Central memory CD4-positive, alpha-beta T cell (primary cell): ENCODE measurements at regions not wholly inside any gene's neighbourhood (a gene's known extent, or its start where the extent isn't known, plus 50 kb on each side); places are given as distances from the start of the nearest gene placed in this dataset.
"Not testable (repeated sequence)": the region's sequence is repeated elsewhere in the genome, so short reads cannot be mapped to it uniquely, and the experiment has no call there.

ENCODE experiments used
- DNase-seq: peaks from one replicate; pipeline ENCODE4 v3.0.0; 2022

DNA sequence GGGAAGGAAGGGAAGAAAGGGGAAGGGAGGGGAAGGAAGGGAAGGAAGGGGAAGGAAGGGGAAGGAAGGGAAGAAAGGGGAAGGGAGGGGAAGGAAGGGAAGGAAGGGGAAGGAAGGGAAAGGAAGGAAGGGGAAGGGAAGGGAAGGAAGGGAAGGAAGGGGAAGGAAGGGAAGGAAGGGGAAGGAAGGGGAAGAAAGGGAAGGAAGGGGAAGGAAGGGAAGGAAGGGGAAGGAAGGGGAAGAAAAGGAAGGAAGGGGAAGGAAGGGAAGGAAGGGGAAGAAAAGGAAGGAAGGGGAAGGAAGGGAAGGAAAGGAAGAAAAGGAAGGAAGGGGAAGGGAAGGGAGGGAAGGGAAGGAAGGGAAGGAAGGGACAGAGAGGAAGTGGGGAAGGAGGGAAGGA, 295.7 kb upstream of the PCDH18 start:
- not testable (repeated sequence) for DNase-seq

DNA sequence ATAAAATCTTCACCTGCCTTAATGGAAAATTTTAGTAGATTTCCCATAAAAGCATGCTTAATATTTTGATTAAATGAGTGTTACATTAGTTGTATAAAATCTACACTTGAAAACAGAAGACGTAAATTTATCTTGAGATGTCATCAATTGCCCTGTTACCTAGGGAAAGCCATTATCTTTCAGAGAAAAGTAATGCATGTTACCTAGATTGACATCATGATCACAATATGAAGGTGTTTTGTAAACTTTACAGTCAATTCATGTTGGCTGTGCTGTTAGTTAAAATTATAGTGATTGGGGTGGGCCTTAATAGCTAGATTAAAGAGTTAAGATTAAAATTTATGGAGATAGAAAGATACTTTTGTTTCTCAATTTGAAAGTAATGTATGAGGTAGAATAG, 293.2 kb upstream of the PCDH18 start:
- no peak for DNase-seq

DNA sequence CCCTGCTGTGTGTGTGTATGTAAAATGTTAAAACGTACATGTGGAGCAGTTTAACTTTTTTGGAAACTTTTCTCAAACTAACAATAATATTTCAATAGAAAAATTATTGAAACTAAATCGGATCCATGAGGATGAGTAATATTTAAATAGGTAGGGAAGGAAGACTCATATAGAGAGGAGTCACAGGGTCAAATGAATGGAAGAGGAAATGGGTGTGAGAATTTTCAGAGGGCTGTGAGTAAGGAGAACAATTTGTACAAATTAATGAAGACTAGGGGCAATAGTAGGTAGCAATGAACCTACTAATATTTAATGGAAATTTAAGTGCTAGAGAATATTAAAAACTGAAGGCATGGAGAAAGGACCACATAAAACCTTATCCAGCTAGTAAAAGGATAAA, 290.7 kb upstream of the PCDH18 start:
- DNase-seq, result no peak

DNA sequence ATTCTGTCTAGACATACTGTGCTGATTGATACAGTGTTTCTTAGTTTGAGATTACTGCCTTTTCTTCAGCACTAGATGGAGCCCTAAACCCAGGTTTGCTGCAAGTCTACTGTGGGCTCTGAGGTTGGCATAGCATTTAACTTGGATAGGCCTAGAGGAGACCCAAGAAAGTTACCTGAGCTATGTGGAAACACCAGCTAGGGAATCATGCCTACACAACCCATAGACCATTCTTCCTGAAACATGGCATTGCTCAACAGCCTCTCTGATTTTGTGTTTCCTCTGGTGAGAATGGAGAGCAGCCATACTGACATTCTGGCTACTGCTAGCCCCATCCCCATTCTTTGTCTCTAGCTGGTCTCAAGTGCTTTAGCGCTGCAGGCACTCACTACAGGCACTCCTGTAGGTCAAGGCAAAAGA, 287.7 kb upstream of the PCDH18 start:
- no peak for DNase-seq

DNA sequence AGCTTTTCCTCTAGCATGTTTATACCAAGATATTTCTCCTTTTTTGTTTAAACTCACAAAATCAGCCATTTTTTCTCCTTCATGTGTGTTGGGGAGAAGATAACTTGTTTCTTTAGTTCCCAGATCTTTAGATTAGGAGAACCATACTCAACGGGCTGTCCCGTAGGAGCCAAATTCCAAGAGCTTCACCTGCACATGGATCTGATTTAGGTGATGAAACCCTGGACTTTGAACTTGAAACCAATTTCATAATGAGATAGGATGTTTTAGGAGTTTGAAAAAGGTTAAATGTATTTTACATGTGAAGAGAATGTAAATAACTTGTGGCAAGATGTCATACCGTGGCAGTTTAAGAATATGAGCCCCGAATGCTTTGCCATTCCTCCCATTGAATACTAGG, 280.0 kb upstream of the PCDH18 start:
- DNase-seq, result no peak

DNA sequence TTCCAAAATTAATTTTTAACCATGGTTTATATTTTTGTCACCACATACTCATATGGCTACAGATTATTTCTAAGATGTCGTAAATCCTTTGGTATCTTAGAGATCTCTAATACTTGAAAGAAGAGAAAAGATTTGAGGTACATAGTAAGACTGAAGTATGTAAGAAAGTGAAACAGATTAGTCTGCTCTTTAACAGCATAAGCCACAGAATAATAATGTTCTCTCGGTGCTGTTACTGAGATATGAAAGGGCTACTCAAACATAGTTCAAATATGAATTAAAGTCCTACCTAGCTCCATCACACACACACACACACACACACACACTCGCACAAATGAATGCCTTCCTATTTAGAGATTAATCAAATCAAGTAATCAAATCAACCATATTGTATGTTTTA, 274.1 kb upstream of the PCDH18 start:
- no peak for DNase-seq

DNA sequence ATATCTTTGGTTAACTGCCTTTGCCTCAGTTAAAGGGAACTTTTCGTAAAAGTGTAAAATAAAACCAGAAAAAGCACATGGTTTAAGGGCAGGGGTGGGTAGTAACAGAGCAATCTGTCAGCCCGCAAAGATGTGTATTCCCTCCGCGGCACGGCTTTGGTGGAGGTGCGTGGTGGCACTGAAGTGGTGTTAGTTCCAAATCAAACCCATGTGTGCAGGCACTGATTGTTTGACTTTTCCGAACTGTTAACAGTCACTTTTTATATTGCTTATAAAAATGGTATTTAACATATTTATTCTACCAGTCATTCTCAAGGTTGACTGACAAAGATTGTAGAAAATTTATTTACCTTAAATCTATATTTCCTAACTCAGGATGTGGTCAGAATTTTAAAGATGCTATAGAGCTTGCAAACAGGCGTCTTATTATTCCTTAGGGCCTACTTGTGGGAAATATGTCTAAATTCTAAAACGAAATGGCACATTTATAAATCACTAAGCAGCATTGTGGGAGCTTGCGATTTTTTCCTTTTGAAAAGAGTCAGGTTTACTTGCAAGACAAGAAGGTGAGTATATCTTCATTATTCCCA, 272.7 kb upstream of the PCDH18 start:
- DNase-seq, result no peak

DNA sequence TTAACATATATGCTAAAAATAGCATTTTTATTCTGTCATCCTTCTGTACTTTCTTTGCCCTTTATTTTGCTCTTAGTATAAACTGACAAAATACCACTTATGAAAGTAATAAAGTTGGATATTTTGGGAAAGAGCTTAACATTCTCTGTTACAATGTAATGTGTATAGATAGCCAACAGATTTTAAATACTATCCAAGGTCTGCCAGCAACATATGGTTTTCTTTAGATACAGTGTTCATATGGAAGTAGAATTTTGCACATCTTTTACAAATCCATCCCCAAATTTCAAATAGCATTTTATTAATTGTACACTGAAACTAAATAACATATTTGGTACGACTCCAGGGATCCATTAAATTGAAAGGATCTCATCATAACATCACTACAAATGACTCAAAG, 268.6 kb upstream of the PCDH18 start:
- no peak for DNase-seq

DNA sequence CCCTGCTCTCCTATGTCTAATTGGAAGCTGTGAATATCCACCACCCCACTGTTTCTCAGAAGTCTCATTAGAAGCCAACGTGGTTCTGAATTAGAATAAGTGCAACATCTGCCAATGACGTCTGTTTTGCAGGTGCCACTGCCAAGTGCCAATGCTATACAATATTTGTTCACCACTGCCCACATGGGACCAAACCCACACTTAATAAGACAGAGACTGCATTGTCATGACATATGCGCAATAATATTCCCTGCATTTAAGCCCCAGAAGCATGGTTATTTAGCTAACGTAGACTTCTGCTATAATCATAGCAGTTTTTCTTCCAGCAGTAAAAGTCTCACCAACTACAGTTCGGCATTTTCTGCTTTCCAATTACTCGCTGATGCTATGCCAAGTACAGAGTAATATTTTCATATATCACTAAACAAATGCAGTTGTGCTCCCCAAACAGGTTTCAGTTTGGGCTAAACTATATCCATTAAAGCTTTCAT, 262.5 kb upstream of the PCDH18 start:
- DNase-seq, result no peak

DNA sequence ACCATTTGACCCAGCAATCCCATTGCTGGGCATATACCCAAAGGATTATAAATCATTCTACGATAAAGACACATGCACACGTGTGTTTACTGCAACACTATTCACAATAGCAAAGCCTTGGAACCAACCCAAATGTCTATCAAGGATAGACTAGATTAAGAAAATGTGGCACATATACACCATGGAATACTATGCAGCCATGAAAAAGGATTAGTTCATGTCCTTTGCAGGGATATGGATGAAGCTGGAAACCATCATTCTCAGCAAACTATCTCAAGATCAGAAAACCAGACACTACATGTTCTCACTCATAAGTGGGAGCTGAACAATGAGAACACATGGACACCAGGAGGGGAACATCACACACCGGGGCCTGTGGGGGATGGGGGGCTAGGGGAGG, 257.0 kb upstream of the PCDH18 start:
- DNase-seq, result not testable (repeated sequence)

DNA sequence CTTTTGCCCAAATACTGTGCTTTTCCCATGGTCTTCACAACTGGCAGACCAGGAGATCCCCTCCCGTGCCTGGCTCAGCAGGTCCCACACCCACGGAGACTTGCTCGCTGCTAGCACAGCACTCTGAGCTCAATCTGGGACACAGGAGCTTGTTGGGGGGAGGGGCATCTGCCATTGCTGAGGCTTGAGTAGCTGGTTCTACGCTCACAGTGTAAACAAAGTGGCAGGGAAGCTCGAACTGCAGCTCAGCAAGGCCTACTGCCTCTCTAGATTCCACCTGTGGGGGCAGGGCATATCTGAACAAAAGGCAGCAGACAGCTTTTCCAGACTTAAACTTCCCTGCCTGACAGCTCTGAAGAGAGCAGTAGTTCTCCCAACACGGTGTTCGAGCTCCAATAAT, 251.6 kb upstream of the PCDH18 start:
- not testable (repeated sequence) for DNase-seq

DNA sequence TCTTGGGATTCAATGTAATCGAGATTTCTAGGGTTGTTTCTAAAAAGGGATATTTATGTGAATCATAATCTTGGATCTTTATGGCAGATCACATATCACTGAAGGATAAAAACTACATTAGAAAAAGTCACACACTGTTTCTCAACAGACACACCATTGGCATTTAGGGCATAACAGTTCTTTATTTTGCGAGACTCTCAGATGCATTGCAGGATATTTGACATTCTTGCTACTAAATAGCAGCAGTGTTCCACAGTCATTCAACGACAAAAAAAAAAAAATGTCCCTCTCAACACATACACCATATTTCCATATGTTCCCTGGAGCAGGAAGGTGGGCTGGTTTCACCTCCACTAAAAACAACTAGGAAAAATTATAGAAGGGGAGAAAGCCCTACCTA, 243.4 kb upstream of the PCDH18 start:
- DNase-seq, result no peak

DNA sequence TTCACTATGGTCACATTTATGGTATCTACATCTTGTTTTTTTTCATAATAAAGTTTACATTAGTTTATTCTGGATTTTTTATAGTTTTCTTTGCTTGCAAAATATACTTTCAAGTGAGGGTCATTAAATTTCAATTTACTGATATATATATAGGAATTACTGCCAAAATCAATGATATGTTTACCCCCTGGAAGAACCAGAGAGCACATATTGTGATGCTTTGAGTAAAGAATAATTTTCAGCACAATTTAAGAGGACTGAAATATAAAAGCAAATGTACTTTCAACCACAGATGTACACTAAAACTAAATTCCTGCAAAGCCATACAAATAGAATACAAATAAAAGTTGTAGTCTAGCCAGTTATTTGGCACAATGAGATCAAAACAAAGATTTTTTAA, 242.2 kb upstream of the PCDH18 start:
- DNase-seq, result no peak

DNA sequence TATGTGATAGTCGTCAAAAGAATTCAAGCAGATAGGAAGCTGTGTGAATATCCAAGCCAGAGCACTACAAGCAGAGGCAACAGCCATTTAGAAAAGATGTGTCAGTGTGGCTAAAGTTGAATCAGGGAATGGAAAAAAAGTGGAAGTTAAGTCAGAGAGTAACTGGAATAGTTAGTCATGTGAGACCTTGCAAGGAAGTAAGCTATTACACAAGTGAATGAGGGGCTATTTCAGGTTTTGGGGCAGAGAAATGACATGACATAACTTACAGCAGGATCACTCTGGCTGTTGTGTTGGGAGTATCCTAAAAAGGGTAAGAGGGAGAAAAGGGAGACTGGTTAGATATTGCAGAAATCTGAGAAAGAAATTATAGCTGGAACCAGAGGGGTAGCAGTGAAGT, 236.6 kb upstream of the PCDH18 start:
- no peak for DNase-seq

DNA sequence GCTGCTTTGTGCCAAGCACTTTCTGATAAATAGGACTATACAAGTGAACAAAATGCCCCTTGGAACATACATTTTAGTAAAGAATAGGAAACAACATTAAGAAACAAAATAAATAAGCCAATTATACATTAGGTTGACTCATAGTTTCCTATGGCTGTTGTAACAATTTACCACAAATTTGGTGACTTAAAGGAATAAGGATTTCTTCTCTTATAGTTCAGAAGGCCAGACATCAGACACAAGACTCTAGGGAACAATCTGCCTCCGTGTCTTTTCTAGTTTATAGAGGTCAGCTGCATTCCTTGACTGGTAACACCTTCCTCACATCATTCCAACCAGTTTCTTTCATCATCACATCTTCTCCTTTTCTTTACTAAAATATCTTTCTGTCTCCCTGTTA, 235.9 kb upstream of the PCDH18 start:
- no peak for DNase-seq

DNA sequence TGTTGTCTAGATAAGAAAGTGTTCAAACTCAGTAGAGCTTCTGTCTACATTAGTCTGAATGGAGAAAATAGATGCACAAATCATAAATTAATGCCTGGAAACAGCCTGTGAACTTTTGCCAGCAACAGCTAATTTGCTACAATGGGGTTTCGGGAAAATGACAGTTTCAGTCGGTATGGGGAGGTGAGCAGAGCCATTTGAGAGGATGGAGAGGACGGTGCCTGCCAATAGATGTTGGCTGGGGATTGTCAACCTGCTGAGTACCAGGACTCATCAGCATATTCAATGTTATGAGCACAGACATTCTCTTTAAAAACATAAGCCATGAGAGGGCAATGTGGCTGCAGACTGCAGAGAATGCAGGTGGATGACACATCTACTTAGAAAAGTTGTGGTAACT, 230.3 kb upstream of the PCDH18 start:
- DNase-seq, result no peak

DNA sequence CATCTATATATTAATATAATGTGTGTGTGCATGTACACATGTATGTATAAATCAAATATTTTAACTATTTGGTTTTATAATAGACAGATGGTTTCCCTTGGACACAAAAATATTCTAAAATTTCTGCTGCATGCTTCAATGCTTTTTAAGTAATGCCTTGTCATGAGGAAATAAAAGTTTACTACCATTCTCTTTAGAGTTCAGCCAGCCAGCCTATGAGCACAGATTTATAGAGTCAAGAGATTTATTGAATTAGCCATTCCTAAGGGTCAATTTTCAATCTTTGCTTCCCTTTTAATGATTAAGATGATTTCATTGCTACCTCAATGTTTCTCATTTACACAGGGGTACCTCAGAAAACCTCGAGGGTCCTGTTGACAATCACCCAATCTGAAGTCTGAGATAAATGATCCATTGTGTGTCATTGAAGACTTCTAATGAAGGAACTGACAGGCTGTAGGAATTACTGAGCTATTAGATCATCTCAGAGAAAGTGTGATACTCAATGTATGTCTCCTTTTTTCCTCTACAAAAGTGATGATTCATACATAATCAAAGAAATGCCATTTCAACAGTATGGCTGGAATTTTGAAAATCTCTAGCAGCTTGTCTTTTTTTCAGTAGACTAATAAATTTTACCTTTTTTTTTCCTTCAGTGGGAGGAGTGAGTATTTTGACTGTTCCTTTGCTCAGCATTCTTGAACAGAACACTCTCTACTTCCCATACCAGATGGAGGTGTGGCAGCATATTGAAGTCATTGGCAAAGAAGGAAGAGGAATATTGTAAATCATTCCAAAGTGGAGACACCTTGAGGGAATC, 222.6 kb upstream of the PCDH18 start:
- DNase-seq, result no peak

DNA sequence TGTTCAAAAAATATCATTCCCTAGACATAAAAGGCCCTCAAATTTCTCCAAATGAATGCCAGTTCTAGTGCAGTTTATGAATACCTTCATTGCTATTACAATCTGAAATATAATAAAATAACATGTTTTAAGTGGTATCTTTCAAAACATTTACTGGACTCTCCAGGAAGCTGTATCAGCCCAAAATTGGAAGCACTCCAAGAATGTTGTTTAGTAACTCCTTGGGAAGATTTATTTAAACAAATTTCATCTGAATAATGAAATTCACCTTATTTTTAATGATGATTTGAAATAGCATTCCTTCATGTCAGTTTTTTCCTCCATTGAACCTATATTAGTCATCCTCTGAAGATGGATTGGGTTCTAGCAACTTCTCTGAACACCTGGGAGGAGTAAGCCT, 217.2 kb upstream of the PCDH18 start:
- no peak for DNase-seq

DNA sequence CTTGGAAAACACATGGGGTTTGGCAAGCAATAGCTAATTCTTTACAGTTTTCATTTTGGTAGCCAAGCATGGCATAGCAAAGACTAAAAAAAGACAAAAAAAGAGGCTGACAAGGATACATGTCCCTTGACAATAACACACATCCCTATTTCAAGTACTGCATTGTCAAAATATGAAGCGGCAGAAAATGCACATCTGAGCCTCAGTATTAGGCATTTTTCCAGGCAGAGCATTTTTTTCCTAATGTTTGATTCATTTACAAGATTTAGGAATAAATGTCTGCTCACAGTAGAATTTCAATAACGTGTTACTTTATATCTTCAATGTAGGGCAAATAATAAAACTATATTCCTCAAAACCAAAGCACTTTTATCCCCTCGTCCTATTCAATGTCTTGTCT, 216.3 kb upstream of the PCDH18 start:
- no peak for DNase-seq

DNA sequence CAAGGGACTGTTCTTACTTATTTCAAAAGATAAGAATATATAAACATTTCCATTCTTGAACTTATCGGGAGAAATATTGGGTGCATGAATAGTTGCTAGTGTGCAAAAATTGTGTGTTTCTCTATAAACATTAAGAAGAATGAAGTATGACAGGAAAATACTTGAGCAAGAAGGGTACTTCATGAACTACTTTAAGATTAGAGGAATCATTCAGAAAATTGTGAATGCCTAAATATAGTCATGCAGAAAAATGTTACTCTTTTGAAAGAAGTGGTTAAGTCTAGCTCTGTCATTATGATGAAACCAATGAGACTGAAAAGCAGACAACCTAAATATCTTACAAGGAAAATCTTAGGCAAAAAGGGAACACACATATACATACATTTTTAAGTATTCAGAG, 207.8 kb upstream of the PCDH18 start:
- DNase-seq, result no peak

DNA sequence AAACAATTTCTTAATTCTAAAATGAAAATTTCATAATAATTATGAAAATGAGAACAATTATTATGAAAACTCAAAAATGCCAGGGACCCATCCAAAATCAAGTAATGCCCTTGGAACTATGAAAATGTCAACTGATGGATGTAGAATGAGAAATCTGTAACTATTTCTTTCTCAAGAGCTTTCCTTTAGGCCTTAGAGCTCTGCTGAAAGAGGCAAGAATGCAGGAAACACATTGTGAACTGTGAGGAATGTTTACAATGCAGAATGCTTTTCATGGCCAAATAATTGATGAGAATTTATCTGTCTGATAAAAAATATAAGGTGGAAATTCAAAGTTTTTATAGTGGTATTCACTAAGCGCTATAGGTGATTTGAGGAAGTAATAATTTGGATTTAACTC, 207.1 kb upstream of the PCDH18 start:
- DNase-seq, result no peak

DNA sequence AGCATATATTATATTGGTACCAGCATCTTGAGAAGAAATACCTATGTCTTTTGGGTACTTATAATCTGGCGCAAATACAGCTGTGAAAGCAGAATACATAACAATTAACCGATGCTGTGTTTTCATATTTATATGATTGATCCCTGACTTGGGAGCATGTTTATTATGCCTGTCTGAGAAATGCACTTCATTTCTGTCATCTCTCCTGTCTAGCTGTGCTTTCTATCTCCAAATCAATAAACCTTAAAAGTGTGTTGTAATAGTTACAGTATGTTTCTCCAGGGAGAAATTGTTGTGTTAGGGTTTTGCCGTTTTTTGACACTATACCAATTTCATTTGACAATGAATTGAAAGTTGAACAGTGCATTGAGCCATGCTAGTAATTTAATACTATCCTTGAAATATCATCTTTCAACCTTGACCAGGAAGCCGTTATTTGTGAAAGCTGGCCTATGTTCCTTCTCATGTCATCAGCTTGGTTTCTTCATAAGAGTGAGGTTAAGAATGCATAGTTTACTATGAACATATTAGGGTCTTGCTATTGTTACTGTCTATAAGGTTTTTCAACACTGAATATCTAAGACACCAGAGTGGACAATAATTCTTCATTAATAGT, 206.2 kb upstream of the PCDH18 start:
- DNase-seq, result no peak

DNA sequence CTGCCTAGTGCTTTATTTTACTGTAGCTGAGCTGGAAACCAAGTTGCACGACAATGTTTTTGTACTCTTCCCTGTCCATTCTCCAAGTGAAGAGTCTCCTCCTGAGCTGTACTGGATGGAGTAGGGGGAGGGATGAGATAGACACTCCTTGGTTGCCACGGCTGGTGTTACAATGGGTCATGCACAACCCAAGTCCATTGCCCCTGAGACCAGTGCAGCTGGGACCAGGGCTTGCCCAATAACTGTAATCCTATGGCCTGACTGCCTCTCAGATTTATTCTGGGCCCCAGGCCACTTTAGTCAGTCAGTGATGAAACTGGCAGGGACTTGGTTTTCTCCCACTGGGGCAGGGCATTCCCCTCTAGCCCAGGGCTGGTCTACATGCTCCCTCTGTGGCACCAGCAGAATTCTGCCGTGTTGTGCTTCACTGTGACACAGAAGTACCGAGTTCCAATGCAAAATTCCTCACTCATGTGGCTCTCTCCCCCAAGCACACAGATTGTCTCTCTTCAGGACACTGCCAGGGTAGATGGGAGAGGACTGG, 203.3 kb upstream of the PCDH18 start:
- DNase-seq, result no peak
